SK-N-MC (cell line): ENCODE measurements at regions not wholly inside any gene's neighbourhood (a gene's known extent, or its start where the extent isn't known, plus 50 kb on each side); places are given as distances from the start of the nearest gene placed in this dataset.

Experiments
- EZH2 ChIP-seq: fragments of 200-600 bp; sonication (generic); IDR thresholded peaks from one replicate; pipeline ENCODE4 v1.6.1; 2017; ENCODE audit warnings: antibody characterized with exemption
- FOXP2 ChIP-seq: optimal IDR thresholded peaks from 2 replicates; pipeline ENCODE3; 2011; ENCODE audit warnings: mild to moderate bottlenecking, moderate library complexity; ENCODE audit not compliant: insufficient read depth; ENCODE audit errors: extremely low read length, control extremely low read depth
- POLR2AphosphoS5 ChIP-seq: IDR thresholded peaks from 2 replicates; pipeline ENCODE4 v1.6.1; 2012; ENCODE audit warnings: mild to moderate bottlenecking, low read depth, low read length, borderline replicate concordance

GRCh38 chr2:235382601-235383000 is 111.2 kb upstream of the AGAP1 start:
- TF ChIP-seq POLR2AphosphoS5, result no peak
- no peak for TF ChIP-seq EZH2
- TF ChIP-seq FOXP2, result no peak
